HCT116 (cell line): ENCODE measurements at regions not wholly inside any gene's neighbourhood (a gene's known extent, or its start where the extent isn't known, plus 50 kb on each side); places are given as distances from the start of the nearest gene placed in this dataset.

Source experiments
- EZH2phosphoT487 ChIP-seq: fragments of 200-600 bp; IDR thresholded peaks from 2 replicates; pipeline ENCODE4 v1.6.1; 2018; ENCODE audit warnings: antibody characterized with exemption, borderline replicate concordance
- POLR2A ChIP-seq: IDR thresholded peaks from 2 replicates; pipeline ENCODE4 v1.7.0; 2011; ENCODE audit warnings: borderline replicate concordance; ENCODE audit not compliant: insufficient read depth, insufficient read length; ENCODE audit errors: extremely low read depth
- POLR2AphosphoS5 ChIP-seq: IDR thresholded peaks from 2 replicates; pipeline ENCODE4 v1.6.1; 2011; ENCODE audit warnings: mild to moderate bottlenecking, low read depth, low read length, moderate library complexity
- SIN3A ChIP-seq: IDR thresholded peaks from 2 replicates; pipeline ENCODE4 v1.6.1; 2012; ENCODE audit warnings: low read depth
- SRF ChIP-seq: IDR thresholded peaks from 2 replicates; pipeline ENCODE4 v1.6.1; 2012; ENCODE audit warnings: low read depth
- YY1 ChIP-seq: IDR thresholded peaks from 2 replicates; pipeline ENCODE4 v1.6.1; 2011; ENCODE audit warnings: low read length, low read depth, moderate library complexity, mild to moderate bottlenecking; ENCODE audit not compliant: insufficient replicate concordance; ENCODE audit errors: extremely low read depth
- TF ChIP-seq, protein P1 (sequence below), 3 experiments: fragments of 200-600 bp in 1 of 3; sonication (generic) in 1 of 3; IDR thresholded peaks in 2 of 3; conservative IDR thresholded peaks in 1 of 3; 2 replicates each; pipeline ENCODE4 v1.5.1; 2012 to 2017; ENCODE audit warnings: low read depth in 2 of 3, low read length in 2 of 3, antibody characterized with exemption in 1 of 3, borderline replicate concordance in 1 of 3, control low read depth in 1 of 3, mild to moderate bottlenecking in 1 of 3, mixed read lengths in 1 of 3, mixed run types in 1 of 3, moderate library complexity in 1 of 3; ENCODE audit not compliant: insufficient read depth in 1 of 3

DNA sequence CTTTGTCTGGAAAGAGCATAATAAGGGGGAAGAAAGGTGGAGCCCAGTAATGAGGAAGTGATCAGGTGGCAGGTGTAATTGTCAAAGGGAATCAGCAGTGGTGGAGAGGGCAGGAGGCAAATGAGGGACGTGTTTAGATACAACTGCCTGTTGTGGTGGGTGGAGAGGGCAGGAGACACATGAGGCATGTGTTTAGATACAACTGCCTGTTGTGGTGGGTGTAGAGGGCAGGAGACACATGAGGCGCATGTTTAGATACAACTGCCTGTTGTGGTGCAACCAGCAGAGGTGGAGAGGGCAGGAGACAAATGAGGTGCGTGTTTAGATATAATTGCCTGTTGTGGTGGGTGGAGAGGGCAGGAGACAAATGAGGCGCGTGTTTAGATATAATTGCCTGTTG is 173.1 kb downstream of the ANKRD30B start:
- TF ChIP-seq, protein P1, sequence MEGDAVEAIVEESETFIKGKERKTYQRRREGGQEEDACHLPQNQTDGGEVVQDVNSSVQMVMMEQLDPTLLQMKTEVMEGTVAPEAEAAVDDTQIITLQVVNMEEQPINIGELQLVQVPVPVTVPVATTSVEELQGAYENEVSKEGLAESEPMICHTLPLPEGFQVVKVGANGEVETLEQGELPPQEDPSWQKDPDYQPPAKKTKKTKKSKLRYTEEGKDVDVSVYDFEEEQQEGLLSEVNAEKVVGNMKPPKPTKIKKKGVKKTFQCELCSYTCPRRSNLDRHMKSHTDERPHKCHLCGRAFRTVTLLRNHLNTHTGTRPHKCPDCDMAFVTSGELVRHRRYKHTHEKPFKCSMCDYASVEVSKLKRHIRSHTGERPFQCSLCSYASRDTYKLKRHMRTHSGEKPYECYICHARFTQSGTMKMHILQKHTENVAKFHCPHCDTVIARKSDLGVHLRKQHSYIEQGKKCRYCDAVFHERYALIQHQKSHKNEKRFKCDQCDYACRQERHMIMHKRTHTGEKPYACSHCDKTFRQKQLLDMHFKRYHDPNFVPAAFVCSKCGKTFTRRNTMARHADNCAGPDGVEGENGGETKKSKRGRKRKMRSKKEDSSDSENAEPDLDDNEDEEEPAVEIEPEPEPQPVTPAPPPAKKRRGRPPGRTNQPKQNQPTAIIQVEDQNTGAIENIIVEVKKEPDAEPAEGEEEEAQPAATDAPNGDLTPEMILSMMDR (IDR thresholded peaks at IDR 0.05 in 2 of 3, conservative IDR thresholded peaks at IDR 0.05 in 1 of 3; ENCODE audit: borderline replicate concordance in 1 of 3, insufficient read depth in 1 of 3, low read depth in 2 of 3, low read length in 2 of 3): no peak
- TF ChIP-seq YY1 (no peak), POLR2AphosphoS5 (no peak), POLR2A (no peak), EZH2phosphoT487 (no peak), SIN3A (no peak), SRF (no peak)
